K562 (cell line): ENCODE measurements at regions not wholly inside any gene's neighbourhood (a gene's known extent, or its start where the extent isn't known, plus 50 kb on each side); places are given as distances from the start of the nearest gene placed in this dataset.

ENCODE experiments used
- ARID1B ChIP-seq: fragments of 450-650 bp; IDR thresholded peaks from 2 replicates; pipeline ENCODE4 v1.6.1; 2016; ENCODE audit warnings: antibody characterized with exemption, mild to moderate bottlenecking, inconsistent platforms
- C11orf30 ChIP-seq: fragments of 450-650 bp; IDR thresholded peaks from 2 replicates; pipeline ENCODE4 v1.6.1; 2016; ENCODE audit warnings: low read depth, mild to moderate bottlenecking
- DPF2 ChIP-seq: fragments of 450-650 bp; IDR thresholded peaks from 2 replicates; pipeline ENCODE4 v1.6.1; 2016
- HEY1 ChIP-seq: fragments of 250-450 bp; sonication (Bioruptor Pico); IDR thresholded peaks from 2 replicates; pipeline ENCODE4 v1.5.0; 2020; ENCODE audit warnings: mild to moderate bottlenecking, moderate library complexity, borderline replicate concordance
- KLF1 ChIP-seq: fragments of 450-650 bp; IDR thresholded peaks from 2 replicates; pipeline ENCODE4 v1.6.1; 2016; ENCODE audit warnings: missing genetic modification characterization, missing compliant biosample characterization
- MAFF ChIP-seq: IDR thresholded peaks from 2 replicates; pipeline ENCODE4 v1.6.1; 2012; ENCODE audit warnings: low read length, improper control_type of control experiment
- MTA3 ChIP-seq: fragments of 450-650 bp; formaldehyde crosslinking; IDR thresholded peaks from 2 replicates; pipeline ENCODE4 v1.6.1; 2017; ENCODE audit warnings: mild to moderate bottlenecking, borderline replicate concordance
- NFATC3 ChIP-seq: fragments of 450-650 bp; IDR thresholded peaks from 2 replicates; pipeline ENCODE4 v1.6.1; 2017; ENCODE audit warnings: mild to moderate bottlenecking
- NR2C2 ChIP-seq, 2 experiments: fragments of 200-800 bp in 1 of 2; sonication (Bioruptor generic) in 1 of 2; sonication (generic) in 1 of 2; formaldehyde crosslinking in 1 of 2; IDR thresholded peaks; 2 replicates each; pipeline versions ENCODE4 v1.6.1 to v1.8.0; 2016 to 2022; ENCODE audit warnings: mild to moderate bottlenecking in 1 of 2, missing compliant biosample characterization in 1 of 2, missing genetic modification characterization in 1 of 2, missing genetic modification reagents in 1 of 2
- PRDM10 ChIP-seq: fragments of 450-650 bp; IDR thresholded peaks from 2 replicates; pipeline ENCODE4 v1.6.1; 2018; ENCODE audit not compliant: partially characterized antibody
- RBBP5 ChIP-seq: fragments of 200-600 bp; sonication (generic); IDR thresholded peaks from 2 replicates; pipeline ENCODE4 v1.6.1; 2012; ENCODE audit warnings: borderline replicate concordance, mild to moderate bottlenecking, low read length, control low read depth, inconsistent platforms; ENCODE audit not compliant: insufficient read depth, poor library complexity, severe bottlenecking
- SMARCA4 ChIP-seq: fragments of 450-650 bp; IDR thresholded peaks from 2 replicates; pipeline ENCODE4 v1.6.1; 2016
- SMARCE1 ChIP-seq: fragments of 450-650 bp; IDR thresholded peaks from 2 replicates; pipeline ENCODE4 v1.7.1; 2016; ENCODE audit warnings: mild to moderate bottlenecking
- SMC3 ChIP-seq: conservative IDR thresholded peaks from 2 replicates; pipeline ENCODE4 v1.6.1; 2011; ENCODE audit warnings: low read depth, low read length, improper control_type of control experiment; ENCODE audit not compliant: insufficient read depth
- SPI1 ChIP-seq: IDR thresholded peaks from 2 replicates; pipeline ENCODE4 v1.6.1; 2011; ENCODE audit warnings: low read depth, low read length, control low read depth, borderline replicate concordance
- TEAD2 ChIP-seq: fragments of 450-650 bp; IDR thresholded peaks from 2 replicates; pipeline ENCODE4 v1.6.1; 2016; ENCODE audit warnings: missing genetic modification characterization, control low read depth, missing compliant biosample characterization
- THRAP3 ChIP-seq: fragments of 450-650 bp; IDR thresholded peaks from 2 replicates; pipeline ENCODE4 v1.6.1; 2016; ENCODE audit warnings: mild to moderate bottlenecking, inconsistent platforms, borderline replicate concordance
- XRCC3 ChIP-seq: fragments of 450-650 bp; IDR thresholded peaks from 2 replicates; pipeline ENCODE4 v1.6.1; 2017; ENCODE audit warnings: mild to moderate bottlenecking, moderate library complexity
- ZFP36 ChIP-seq: fragments of 150-350 bp; IDR thresholded peaks from 2 replicates; pipeline ENCODE4 v1.6.1; 2018; ENCODE audit warnings: low read length, low read depth; ENCODE audit not compliant: partially characterized antibody
- ZNF121 ChIP-seq: sonication (generic); formaldehyde crosslinking; conservative IDR thresholded peaks from 2 replicates; pipeline ENCODE4 v1.8.0; 2022; ENCODE audit warnings: missing genetic modification reagents
- ZNF174 ChIP-seq: fragments of 250-450 bp; sonication (Bioruptor Pico); IDR thresholded peaks from 2 replicates; pipeline ENCODE4 v1.4.0; 2020; ENCODE audit warnings: mild to moderate bottlenecking
- ZNF384 ChIP-seq: IDR thresholded peaks from 2 replicates; pipeline ENCODE4 v1.6.1; 2012; ENCODE audit warnings: low read depth, low read length, improper control_type of control experiment
- ZNF395 ChIP-seq: fragments of 200-800 bp; sonication (Bioruptor generic); IDR thresholded peaks from 2 replicates; pipeline ENCODE4 v1.6.1; 2017; ENCODE audit warnings: missing genetic modification characterization, missing compliant biosample characterization
- ZNF76 ChIP-seq: fragments of 250-450 bp; sonication (Bioruptor Pico); IDR thresholded peaks from 2 replicates; pipeline ENCODE4 v1.4.0; 2020; ENCODE audit warnings: mild to moderate bottlenecking, moderate library complexity, borderline replicate concordance

GRCh38 chr6:87755708-87756671 is 54.0 kb upstream of the AKIRIN2 start (continued):
- TF ChIP-seq NR2C2 (CRISPR knock-in tag; IDR thresholded peaks at IDR 0.05) (no peak), NR2C2 (tag; IDR thresholded peaks at IDR 0.05) (no peak), SPI1 (no peak), SMARCE1 (peak; percentile 42; the same call in 1 of the 2 replicates), PRDM10 (peak; percentile 14), ZNF76 (no peak), ZNF384 (no peak), ZNF395 (CRISPR knock-in tag) (0 out of 2 replicates have a peak, but pooled peaks have one; percentile 14), SMC3 (no peak), DPF2 (peak; percentile 51; the same call in 1 of the 2 replicates), MTA3 (no peak; the same call in 1 of the 2 replicates), NFATC3 (no peak), HEY1 (CRISPR knock-in tag) (no peak), MAFF (no peak), ZNF174 (CRISPR knock-in tag) (no peak), ZFP36 (peak; percentile 67), XRCC3 (no peak), RBBP5 (no peak), C11orf30 (0 out of 2 replicates have a peak, but pooled peaks have one; percentile 36), ARID1B (peak; percentile 51; the same call in 1 of the 2 replicates), SMARCA4 (peak; percentile 73), THRAP3 (no peak), TEAD2 (tag) (no peak), KLF1 (no peak), ZNF121 (CRISPR knock-in tag) (no peak)
